ENCODE measurements at regions not wholly inside any gene's neighbourhood (a gene's known extent, or its start where the extent isn't known, plus 50 kb on each side); places are given as distances from the start of the nearest gene placed in this dataset.
"Not testable (repeated sequence)": the region's sequence is repeated elsewhere in the genome, so short reads cannot be mapped to it uniquely, and the experiment has no call there.

GRCh38 chrX:125424536-125424935, 104.9 kb downstream of the TEX13C start:
- no peaks in the 10 kb centered on the region for H3K4me1 Mint-ChIP-seq
- no peaks in the 10 kb centered on the region for H3K27me3 Mint-ChIP-seq
- H3K9me3 Mint-ChIP-seq = no peaks in the 10 kb centered on the region
- DNase-seq = no peak
- no peak overlapping the region for H3K4me3 Mint-ChIP-seq
- H3K27ac Mint-ChIP-seq = no peak overlapping the region
- ChIA-PET POLR2A (no interaction called here), CTCF (no interaction called here)
- H3K36me3 Mint-ChIP-seq (ENCODE audit: low read depth) = no peaks in the 10 kb centered on the region

GRCh38 chrX:125436855-125437254, 117.2 kb downstream of the TEX13C start:
- Mint-ChIP-seq H3K27ac (no peak overlapping the region), H3K36me3 (ENCODE audit: low read depth) (no peaks in the 10 kb centered on the region), H3K4me3 (no peak overlapping the region), H3K27me3 (no peaks in the 10 kb centered on the region), H3K4me1 (no peaks in the 10 kb centered on the region), H3K9me3 (no peaks in the 10 kb centered on the region)
- CTCF ChIA-PET = no interaction called here
- DNase-seq = no peak
- POLR2A ChIA-PET = no interaction called here

GRCh38 chrX:125439194-125439849, 119.7 kb downstream of the TEX13C start:
- no peak overlapping the region for H3K27ac Mint-ChIP-seq
- no peaks in the 10 kb centered on the region for H3K36me3 Mint-ChIP-seq (ENCODE audit: low read depth)
- no peaks in the 10 kb centered on the region for H3K9me3 Mint-ChIP-seq
- no peak for DNase-seq
- no peaks in the 10 kb centered on the region for H3K4me1 Mint-ChIP-seq
- H3K27me3 Mint-ChIP-seq = no peaks in the 10 kb centered on the region
- no peak overlapping the region for H3K4me3 Mint-ChIP-seq
- ChIA-PET CTCF (no interaction called here), POLR2A (no interaction called here)

- Mint-ChIP-seq H3K4me3 (no peak overlapping the region), H3K4me1 (no peaks in the 10 kb centered on the region), H3K27me3 (no peaks in the 10 kb centered on the region), H3K36me3 (ENCODE audit: low read depth) (no peaks in the 10 kb centered on the region), H3K9me3 (no peaks in the 10 kb centered on the region), H3K27ac (no peak overlapping the region)
- POLR2A ChIA-PET = no interaction called here
- no peak for DNase-seq
- CTCF ChIA-PET = no interaction called here
Observed at GRCh38 chrX:125444659-125445058, 125.0 kb downstream of the TEX13C start.

GRCh38 chrX:125475482-125475881, 155.8 kb downstream of the TEX13C start:
- CTCF ChIA-PET = no interaction called here
- Mint-ChIP-seq H3K4me3 (no peak overlapping the region), H3K4me1 (no peaks in the 10 kb centered on the region), H3K27ac (no peak overlapping the region), H3K36me3 (ENCODE audit: low read depth) (no peaks in the 10 kb centered on the region), H3K9me3 (no peaks in the 10 kb centered on the region), H3K27me3 (no peaks in the 10 kb centered on the region)
- no peak for DNase-seq
- POLR2A ChIA-PET = no interaction called here

GRCh38 chrX:125492439-125492838, 172.8 kb downstream of the TEX13C start:
- H3K27ac Mint-ChIP-seq = no peak overlapping the region
- no peak for DNase-seq
- CTCF ChIA-PET = no interaction called here
- no peaks in the 10 kb centered on the region for H3K4me1 Mint-ChIP-seq
- H3K9me3 Mint-ChIP-seq = no peaks in the 10 kb centered on the region
- POLR2A ChIA-PET = no interaction called here
- H3K4me3 Mint-ChIP-seq = no peak overlapping the region
- H3K27me3 Mint-ChIP-seq = no peaks in the 10 kb centered on the region
- H3K36me3 Mint-ChIP-seq (ENCODE audit: low read depth) = no peaks in the 10 kb centered on the region

GRCh38 chrX:125493004-125493403, 173.3 kb downstream of the TEX13C start:
- H3K27me3 Mint-ChIP-seq; H3K4me3 Mint-ChIP-seq; POLR2A ChIA-PET; H3K4me1 Mint-ChIP-seq; DNase-seq; H3K36me3 Mint-ChIP-seq (ENCODE audit: low read depth); CTCF ChIA-PET; H3K9me3 Mint-ChIP-seq; H3K27ac Mint-ChIP-seq: not testable (repeated sequence)

GRCh38 chrX:125497667-125498066, 178.0 kb downstream of the TEX13C start:
- no peaks in the 10 kb centered on the region for H3K4me1 Mint-ChIP-seq
- H3K9me3 Mint-ChIP-seq = no peaks in the 10 kb centered on the region
- H3K36me3 Mint-ChIP-seq (ENCODE audit: low read depth) = no peaks in the 10 kb centered on the region
- no peaks in the 10 kb centered on the region for H3K27me3 Mint-ChIP-seq
- H3K4me3 Mint-ChIP-seq = no peak overlapping the region
- POLR2A ChIA-PET = no interaction called here
- H3K27ac Mint-ChIP-seq = no peak overlapping the region
- no peak for DNase-seq
- CTCF ChIA-PET = no interaction called here

GRCh38 chrX:125503769-125504168, 184.1 kb downstream of the TEX13C start:
- Mint-ChIP-seq H3K4me3 (no peak overlapping the region), H3K36me3 (ENCODE audit: low read depth) (no peaks in the 10 kb centered on the region), H3K27me3 (no peaks in the 10 kb centered on the region), H3K4me1 (no peaks in the 10 kb centered on the region), H3K9me3 (no peaks in the 10 kb centered on the region), H3K27ac (no peak overlapping the region)
- DNase-seq = no peak
- CTCF ChIA-PET = no interaction called here
- POLR2A ChIA-PET = no interaction called here

- Mint-ChIP-seq H3K27me3 (no peaks in the 10 kb centered on the region), H3K27ac (no peak overlapping the region), H3K4me3 (no peak overlapping the region), H3K4me1 (no peaks in the 10 kb centered on the region), H3K9me3 (no peaks in the 10 kb centered on the region), H3K36me3 (ENCODE audit: low read depth) (no peaks in the 10 kb centered on the region)
- ChIA-PET POLR2A (no interaction called here), CTCF (no interaction called here)
- no peak for DNase-seq
Observed at GRCh38 chrX:125505207-125505606, 185.5 kb downstream of the TEX13C start.

- no peaks in the 10 kb centered on the region for H3K27me3 Mint-ChIP-seq
- no peak overlapping the region for H3K4me3 Mint-ChIP-seq
- no peaks in the 10 kb centered on the region for H3K4me1 Mint-ChIP-seq
- ChIA-PET CTCF (no interaction called here), POLR2A (no interaction called here)
- H3K27ac Mint-ChIP-seq = no peak overlapping the region
- H3K36me3 Mint-ChIP-seq (ENCODE audit: low read depth) = no peaks in the 10 kb centered on the region
- no peaks in the 10 kb centered on the region for H3K9me3 Mint-ChIP-seq
- DNase-seq = no peak
Observed at GRCh38 chrX:125507119-125507518, 187.4 kb downstream of the TEX13C start.

- H3K4me3 Mint-ChIP-seq = no peak overlapping the region
- POLR2A ChIA-PET = no interaction called here
- H3K36me3 Mint-ChIP-seq (ENCODE audit: low read depth) = no peaks in the 10 kb centered on the region
- DNase-seq = no peak
- no peak overlapping the region for H3K27ac Mint-ChIP-seq
- CTCF ChIA-PET = no interaction called here
- no peaks in the 10 kb centered on the region for H3K4me1 Mint-ChIP-seq
- no peaks in the 10 kb centered on the region for H3K27me3 Mint-ChIP-seq
- no peaks in the 10 kb centered on the region for H3K9me3 Mint-ChIP-seq
Observed at GRCh38 chrX:125520029-125520428, 200.4 kb downstream of the TEX13C start.

- no peaks in the 10 kb centered on the region for H3K36me3 Mint-ChIP-seq (ENCODE audit: low read depth)
Observed at GRCh38 chrX:125522752-125523151, 203.1 kb downstream of the TEX13C start.

GRCh38 chrX:125532411-125533089, 212.9 kb downstream of the TEX13C start:
- POLR2A ChIA-PET = no interaction called here
- no peak overlapping the region for H3K27ac Mint-ChIP-seq
- H3K27me3 Mint-ChIP-seq = no peaks in the 10 kb centered on the region
- CTCF ChIA-PET = no interaction called here
- DNase-seq = no peak
- H3K4me1 Mint-ChIP-seq = no peaks in the 10 kb centered on the region
- no peak overlapping the region for H3K4me3 Mint-ChIP-seq
- H3K36me3 Mint-ChIP-seq (ENCODE audit: low read depth) = no peaks in the 10 kb centered on the region
- H3K9me3 Mint-ChIP-seq = no peaks in the 10 kb centered on the region

More at GRCh38 chrX:125522752-125523151, 203.1 kb downstream of the TEX13C start:
- DNase-seq = no peak
- H3K9me3 Mint-ChIP-seq = no peaks in the 10 kb centered on the region
- POLR2A ChIA-PET = no interaction called here
- H3K4me1 Mint-ChIP-seq = no peaks in the 10 kb centered on the region
- H3K27me3 Mint-ChIP-seq = no peaks in the 10 kb centered on the region
- CTCF ChIA-PET = no interaction called here
- no peak overlapping the region for H3K27ac Mint-ChIP-seq
- no peak overlapping the region for H3K4me3 Mint-ChIP-seq
